Colon (tissue), 2 donors: ENCODE measurements at regions not wholly inside any gene's neighbourhood (a gene's known extent, or its start where the extent isn't known, plus 50 kb on each side); places are given as distances from the start of the nearest gene placed in this dataset.

ENCODE experiments used
- FAIRE-seq: peaks from 2 replicates; lab custom pipeline; 2012; peaks lifted over from hg19 to GRCh38; lab: Jason Lieb, UNC
- donor health status: control.
- donor health status: control.

- no peak for FAIRE-seq
Observed at GRCh38 chr14:84688297-84689025, 841.5 kb upstream of the FLRT2 start.

GRCh38 chr14:84694161-84694560 is 835.8 kb upstream of the FLRT2 start:
- FAIRE-seq: no peak

- no peak for FAIRE-seq
Observed at GRCh38 chr14:84704601-84705000, 825.3 kb upstream of the FLRT2 start.

GRCh38 chr14:84707830-84708229 is 822.1 kb upstream of the FLRT2 start:
- FAIRE-seq: no peak

GRCh38 chr14:84708865-84709264 is 821.1 kb upstream of the FLRT2 start:
- FAIRE-seq: no peak

- FAIRE-seq: no peak
Observed at GRCh38 chr14:84726471-84726870, 803.5 kb upstream of the FLRT2 start.

- no peak for FAIRE-seq
Observed at GRCh38 chr14:84749191-84749955, 780.6 kb upstream of the FLRT2 start.

GRCh38 chr14:84750284-84750683 is 779.7 kb upstream of the FLRT2 start:
- FAIRE-seq: no peak

GRCh38 chr14:84750763-84751554 is 779.0 kb upstream of the FLRT2 start:
- FAIRE-seq: no peak

GRCh38 chr14:84751745-84752144 is 778.2 kb upstream of the FLRT2 start:
- no peak for FAIRE-seq

GRCh38 chr14:84760489-84761126 is 769.3 kb upstream of the FLRT2 start:
- no peak for FAIRE-seq

GRCh38 chr14:84767434-84767833 is 762.5 kb upstream of the FLRT2 start:
- peak; percentile 64 for FAIRE-seq

- no peak for FAIRE-seq
Observed at GRCh38 chr14:84770030-84770429, 759.9 kb upstream of the FLRT2 start.

GRCh38 chr14:84777356-84777755 is 752.6 kb upstream of the FLRT2 start:
- FAIRE-seq: no peak

- no peak for FAIRE-seq
Observed at GRCh38 chr14:84782902-84783301, 747.0 kb upstream of the FLRT2 start.

- no peak for FAIRE-seq
Observed at GRCh38 chr14:84783511-84783910, 746.4 kb upstream of the FLRT2 start.

- FAIRE-seq: no peak
Observed at GRCh38 chr14:84785996-84786395, 743.9 kb upstream of the FLRT2 start.

GRCh38 chr14:84789012-84789411 is 740.9 kb upstream of the FLRT2 start:
- FAIRE-seq: no peak

GRCh38 chr14:84792722-84793410 is 737.1 kb upstream of the FLRT2 start:
- FAIRE-seq: no peak

- no peak for FAIRE-seq
Observed at GRCh38 chr14:84797326-84797725, 732.6 kb upstream of the FLRT2 start.

- FAIRE-seq: no peak
Observed at GRCh38 chr14:84804468-84804867, 725.5 kb upstream of the FLRT2 start.

- no peak for FAIRE-seq
Observed at GRCh38 chr14:84804895-84805294, 725.0 kb upstream of the FLRT2 start.
